ENCODE measurements at regions not wholly inside any gene's neighbourhood (a gene's known extent, or its start where the extent isn't known, plus 50 kb on each side); places are given as distances from the start of the nearest gene placed in this dataset.

GRCh38 chr13:112012705-112013085, 54.3 kb upstream of the SOX1 start:
- no peaks in the 10 kb centered on the region for H3K27me3 ChIP-seq
- no peak overlapping the region for H3K4me3 ChIP-seq
- no peaks in the 10 kb centered on the region for H3K4me1 ChIP-seq
- no peak overlapping the region for H3K27ac ChIP-seq
- no peaks in the 10 kb centered on the region for H3K9me3 ChIP-seq
- H3K36me3 ChIP-seq = no peaks in the 10 kb centered on the region
- no peak for DNase-seq
- TF ChIP-seq, protein P1, sequence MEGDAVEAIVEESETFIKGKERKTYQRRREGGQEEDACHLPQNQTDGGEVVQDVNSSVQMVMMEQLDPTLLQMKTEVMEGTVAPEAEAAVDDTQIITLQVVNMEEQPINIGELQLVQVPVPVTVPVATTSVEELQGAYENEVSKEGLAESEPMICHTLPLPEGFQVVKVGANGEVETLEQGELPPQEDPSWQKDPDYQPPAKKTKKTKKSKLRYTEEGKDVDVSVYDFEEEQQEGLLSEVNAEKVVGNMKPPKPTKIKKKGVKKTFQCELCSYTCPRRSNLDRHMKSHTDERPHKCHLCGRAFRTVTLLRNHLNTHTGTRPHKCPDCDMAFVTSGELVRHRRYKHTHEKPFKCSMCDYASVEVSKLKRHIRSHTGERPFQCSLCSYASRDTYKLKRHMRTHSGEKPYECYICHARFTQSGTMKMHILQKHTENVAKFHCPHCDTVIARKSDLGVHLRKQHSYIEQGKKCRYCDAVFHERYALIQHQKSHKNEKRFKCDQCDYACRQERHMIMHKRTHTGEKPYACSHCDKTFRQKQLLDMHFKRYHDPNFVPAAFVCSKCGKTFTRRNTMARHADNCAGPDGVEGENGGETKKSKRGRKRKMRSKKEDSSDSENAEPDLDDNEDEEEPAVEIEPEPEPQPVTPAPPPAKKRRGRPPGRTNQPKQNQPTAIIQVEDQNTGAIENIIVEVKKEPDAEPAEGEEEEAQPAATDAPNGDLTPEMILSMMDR (IDR thresholded peaks at IDR 0.05) = no peak
- ATAC-seq = no peak
- intact Hi-C loops (cut with DNase I) = no loop called here

- no peaks in the 10 kb centered on the region for H3K27me3 ChIP-seq
- ATAC-seq (no peak), DNase-seq (no peak)
- no peaks in the 10 kb centered on the region for H3K36me3 ChIP-seq
- H3K4me3 ChIP-seq = no peak overlapping the region
- no peak overlapping the region for H3K27ac ChIP-seq
- TF ChIP-seq, protein P1 (IDR thresholded peaks at IDR 0.05) = no peak
- no peaks in the 10 kb centered on the region for H3K4me1 ChIP-seq
- intact Hi-C loops (cut with DNase I) = no loop called here
- no peaks in the 10 kb centered on the region for H3K9me3 ChIP-seq
Observed at GRCh38 chr13:112013665-112014064, 53.3 kb upstream of the SOX1 start.

DNA sequence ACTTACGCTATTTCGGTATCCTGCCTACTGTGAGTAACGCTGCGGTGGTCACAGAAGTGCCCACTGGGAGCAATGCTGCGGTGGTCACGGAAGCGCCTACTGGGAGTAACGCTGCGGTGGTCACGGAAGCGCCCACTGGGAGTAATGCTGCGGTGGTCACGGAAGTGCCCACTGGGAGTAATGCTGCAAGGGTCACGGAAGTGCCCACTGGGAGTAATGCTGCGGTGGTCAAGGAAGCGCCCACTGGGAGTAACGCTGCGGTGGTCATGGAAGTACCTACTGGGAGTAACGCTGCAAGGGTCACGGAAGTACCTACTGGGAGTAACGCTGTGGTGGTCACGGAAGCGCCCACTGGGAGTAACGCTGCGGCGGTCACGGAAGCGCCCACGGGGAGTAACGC, 52.1 kb upstream of the SOX1 start:
- no peaks in the 10 kb centered on the region for H3K27me3 ChIP-seq
- no peaks in the 10 kb centered on the region for H3K4me1 ChIP-seq
- H3K9me3 ChIP-seq = no peaks in the 10 kb centered on the region
- TF ChIP-seq, protein P1 (IDR thresholded peaks at IDR 0.05) = no peak
- intact Hi-C loops (cut with DNase I) = no loop called here
- H3K4me3 ChIP-seq = no peak overlapping the region
- ATAC-seq (no peak), DNase-seq (no peak)
- no peaks in the 10 kb centered on the region for H3K36me3 ChIP-seq
- H3K27ac ChIP-seq = no peak overlapping the region
